Muscle layer of duodenum (tissue), 2 donors: ENCODE measurements at regions not wholly inside any gene's neighbourhood (a gene's known extent, or its start where the extent isn't known, plus 50 kb on each side); places are given as distances from the start of the nearest gene placed in this dataset.

Experiments used
- H3K27ac ChIP-seq: one replicate; pipeline ENCODE4 v1.7.0; 2013; ENCODE audit warnings: mild to moderate bottlenecking, low read length
- H3K27me3 ChIP-seq: one replicate; pipeline ENCODE4 v1.7.0; 2013; ENCODE audit warnings: low read depth, mild to moderate bottlenecking, control low read depth, low read length
- H3K36me3 ChIP-seq, 2 donors: one replicate each; pipeline ENCODE4 v1.7.0; 2013; ENCODE audit warnings: low read length in 2 of 2, control low read depth in 1 of 2, mild to moderate bottlenecking in 1 of 2; ENCODE audit not compliant: insufficient read depth in 2 of 2, control insufficient read depth in 1 of 2
- H3K4me1 ChIP-seq, 2 donors: one replicate each; pipeline ENCODE4 v1.7.0; 2013; ENCODE audit warnings: low read length in 2 of 2, mild to moderate bottlenecking in 2 of 2, control low read depth in 1 of 2, moderate library complexity in 1 of 2; ENCODE audit not compliant: insufficient read depth in 2 of 2, control insufficient read depth in 1 of 2
- H3K4me3 ChIP-seq, 2 donors: one replicate each; pipeline ENCODE4 v1.7.0; 2013; ENCODE audit warnings: low read length in 2 of 2, low read depth in 1 of 2, mild to moderate bottlenecking in 1 of 2
- H3K9me3 ChIP-seq, 2 donors: one replicate each; pipeline ENCODE4 v1.7.0; 2013; ENCODE audit warnings: low read length in 2 of 2, control low read depth in 1 of 2, mild to moderate bottlenecking in 1 of 2; ENCODE audit not compliant: control insufficient read depth in 1 of 2
- donor health status: healthy.

GRCh38 chr13:70841240-70842061 lies 733.2 kb upstream of the KLHL1 start:
- Histone ChIP-seq H3K36me3 (no peaks in the 10 kb centered on the region), H3K27ac (no peak overlapping the region), H3K9me3 (no peaks in the 10 kb centered on the region), H3K4me3 (no peak overlapping the region), H3K27me3 (no peaks in the 10 kb centered on the region), H3K4me1 (no peaks in the 10 kb centered on the region)

GRCh38 chr13:70835371-70835770 lies 727.1 kb upstream of the KLHL1 start:
- Histone ChIP-seq H3K36me3 (no peaks in the 10 kb centered on the region), H3K4me1 (no peaks in the 10 kb centered on the region), H3K9me3 (no peaks in the 10 kb centered on the region), H3K27me3 (no peaks in the 10 kb centered on the region), H3K27ac (no peak overlapping the region), H3K4me3 (no peak overlapping the region)

DNA sequence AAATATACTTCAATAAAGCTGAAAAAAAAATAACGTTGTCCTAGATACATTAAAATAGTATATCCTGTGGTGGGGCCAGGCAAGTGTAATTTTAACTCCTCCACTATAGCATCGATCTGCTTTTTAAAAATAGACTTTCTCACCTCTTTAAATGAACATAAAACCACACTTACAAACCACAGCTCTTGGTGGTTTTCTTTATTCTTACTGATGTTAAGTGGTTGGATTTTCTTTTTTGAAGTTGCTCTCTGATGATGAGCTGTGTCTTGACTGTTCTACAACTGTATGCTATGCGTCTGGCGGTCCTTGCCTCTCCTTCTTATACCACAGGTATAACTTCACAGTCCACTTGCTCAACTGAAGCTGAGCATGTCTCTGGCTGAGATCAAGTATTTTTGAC lies 721.5 kb upstream of the KLHL1 start:
- Histone ChIP-seq H3K9me3 (no peaks in the 10 kb centered on the region), H3K4me1 (no peaks in the 10 kb centered on the region), H3K27ac (no peak overlapping the region), H3K36me3 (no peaks in the 10 kb centered on the region), H3K4me3 (no peak overlapping the region), H3K27me3 (no peaks in the 10 kb centered on the region)

DNA sequence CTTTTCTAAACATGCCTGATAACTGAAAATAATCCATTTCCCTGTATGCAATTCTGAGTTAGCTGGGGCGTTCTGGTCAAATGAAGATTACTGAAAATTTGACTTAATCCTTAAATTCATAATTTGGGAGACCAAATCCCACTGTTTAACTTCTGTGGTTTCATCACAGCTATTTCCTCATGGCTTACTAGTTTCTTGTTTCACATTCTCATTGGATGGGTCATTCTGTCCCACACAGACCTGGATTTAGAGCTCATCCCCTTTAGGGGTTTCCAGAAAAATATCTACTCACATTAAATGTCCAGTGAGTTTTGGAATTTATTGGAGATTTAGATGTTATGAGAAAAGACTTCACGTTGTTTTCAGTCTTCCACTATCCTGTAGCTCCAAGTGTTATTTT lies 709.3 kb upstream of the KLHL1 start:
- Histone ChIP-seq H3K27me3 (no peaks in the 10 kb centered on the region), H3K36me3 (no peaks in the 10 kb centered on the region), H3K9me3 (no peaks in the 10 kb centered on the region), H3K4me1 (no peaks in the 10 kb centered on the region), H3K27ac (no peak overlapping the region), H3K4me3 (no peak overlapping the region)

DNA sequence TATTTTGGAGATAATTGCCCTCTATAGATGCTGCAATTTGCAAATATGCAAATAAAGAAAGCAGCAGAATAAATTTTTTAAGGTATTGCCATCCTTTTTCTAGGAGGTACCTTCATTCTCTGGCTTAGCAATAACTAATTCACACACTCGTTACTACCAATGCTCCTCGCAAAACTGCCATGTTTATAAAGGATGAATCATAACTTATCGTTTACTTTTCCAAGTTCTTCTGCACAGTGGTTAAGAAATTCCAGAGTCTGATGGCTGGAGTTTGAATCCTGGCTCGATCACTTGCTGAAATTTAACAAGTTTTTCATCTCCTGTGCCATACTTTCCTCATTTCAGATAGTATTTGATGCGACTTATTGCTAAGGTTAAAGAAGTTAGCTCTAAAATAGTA lies 708.6 kb upstream of the KLHL1 start:
- Histone ChIP-seq H3K4me1 (no peaks in the 10 kb centered on the region), H3K27ac (no peak overlapping the region), H3K9me3 (no peaks in the 10 kb centered on the region), H3K4me3 (no peak overlapping the region), H3K36me3 (no peaks in the 10 kb centered on the region), H3K27me3 (no peaks in the 10 kb centered on the region)

GRCh38 chr13:70814684-70815083 lies 706.4 kb upstream of the KLHL1 start:
- H3K4me3 ChIP-seq = no peak overlapping the region
- H3K27me3 ChIP-seq = no peaks in the 10 kb centered on the region
- H3K9me3 ChIP-seq = no peaks in the 10 kb centered on the region
- H3K36me3 ChIP-seq = no peaks in the 10 kb centered on the region
- no peak overlapping the region for H3K27ac ChIP-seq
- H3K4me1 ChIP-seq = no peaks in the 10 kb centered on the region

GRCh38 chr13:70812481-70812880 lies 704.2 kb upstream of the KLHL1 start:
- no peaks in the 10 kb centered on the region for H3K9me3 ChIP-seq
- H3K4me1 ChIP-seq = no peaks in the 10 kb centered on the region
- no peak overlapping the region for H3K4me3 ChIP-seq
- no peaks in the 10 kb centered on the region for H3K36me3 ChIP-seq
- no peaks in the 10 kb centered on the region for H3K27me3 ChIP-seq
- no peak overlapping the region for H3K27ac ChIP-seq

- no peaks in the 10 kb centered on the region for H3K4me1 ChIP-seq
- no peaks in the 10 kb centered on the region for H3K9me3 ChIP-seq
- no peak overlapping the region for H3K4me3 ChIP-seq
- H3K27me3 ChIP-seq = no peaks in the 10 kb centered on the region
- H3K27ac ChIP-seq = no peak overlapping the region
- H3K36me3 ChIP-seq = no peaks in the 10 kb centered on the region
Measured at GRCh38 chr13:70809588-70809987, 701.3 kb upstream of the KLHL1 start.

- no peaks in the 10 kb centered on the region for H3K36me3 ChIP-seq
- no peaks in the 10 kb centered on the region for H3K9me3 ChIP-seq
- H3K27ac ChIP-seq = no peak overlapping the region
- no peaks in the 10 kb centered on the region for H3K4me1 ChIP-seq
- H3K27me3 ChIP-seq = no peaks in the 10 kb centered on the region
- H3K4me3 ChIP-seq = no peak overlapping the region
Measured at GRCh38 chr13:70798385-70798784, 690.1 kb upstream of the KLHL1 start.

- Histone ChIP-seq H3K27me3 (no peaks in the 10 kb centered on the region), H3K36me3 (no peaks in the 10 kb centered on the region), H3K4me1 (no peaks in the 10 kb centered on the region), H3K9me3 (no peaks in the 10 kb centered on the region), H3K4me3 (no peak overlapping the region), H3K27ac (no peak overlapping the region)
Measured at GRCh38 chr13:70795484-70795883, 687.2 kb upstream of the KLHL1 start.

DNA sequence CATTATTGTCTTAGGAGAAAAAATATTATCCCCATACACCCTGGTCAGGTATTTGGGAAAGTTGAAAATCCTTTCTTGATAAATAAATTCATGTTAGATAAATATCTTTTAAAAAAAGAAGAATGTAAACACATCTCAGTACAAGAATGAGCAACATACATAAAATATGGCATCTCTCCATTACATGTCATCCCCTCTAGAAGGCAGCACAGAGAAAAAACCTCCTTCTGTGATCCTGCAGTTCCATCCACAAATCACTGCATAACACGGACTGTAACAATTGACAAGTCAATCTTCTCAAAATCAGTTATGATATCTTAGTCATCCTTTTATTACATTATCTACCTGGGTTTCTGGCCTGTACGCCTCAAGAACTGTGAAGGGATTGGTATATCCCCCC lies 683.9 kb upstream of the KLHL1 start:
- Histone ChIP-seq H3K36me3 (no peaks in the 10 kb centered on the region), H3K9me3 (no peaks in the 10 kb centered on the region), H3K4me1 (no peaks in the 10 kb centered on the region), H3K4me3 (no peak overlapping the region), H3K27me3 (no peaks in the 10 kb centered on the region), H3K27ac (no peak overlapping the region)

DNA sequence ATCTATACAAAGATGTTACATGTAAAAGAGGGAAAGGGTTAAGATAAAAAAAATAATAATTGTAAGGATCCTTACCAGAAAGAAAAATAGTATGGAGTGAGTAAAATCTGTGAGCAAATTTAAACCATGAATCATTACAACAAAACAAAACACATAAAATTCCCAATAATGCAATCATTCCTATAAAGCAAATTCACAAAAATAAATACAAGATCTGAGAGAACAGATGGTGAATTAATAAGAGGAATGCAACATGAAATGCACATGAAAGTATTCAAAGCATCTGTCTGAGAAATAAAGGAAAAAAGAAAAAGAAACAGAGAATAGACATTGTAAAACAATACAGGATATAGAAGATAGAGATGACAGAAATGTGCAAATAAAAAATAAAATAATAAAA lies 681.5 kb upstream of the KLHL1 start:
- Histone ChIP-seq H3K4me3 (no peak overlapping the region), H3K27ac (no peak overlapping the region), H3K36me3 (no peaks in the 10 kb centered on the region), H3K27me3 (no peaks in the 10 kb centered on the region), H3K4me1 (no peaks in the 10 kb centered on the region), H3K9me3 (no peaks in the 10 kb centered on the region)
